GM12878 (cell line): ENCODE measurements at regions not wholly inside any gene's neighbourhood (a gene's known extent, or its start where the extent isn't known, plus 50 kb on each side); places are given as distances from the start of the nearest gene placed in this dataset.
A peak's percentile ranks its signal among the peaks of the same experiment; 100 is the strongest.

Experiments
- ATAC-seq: fragments of 200-7000 bp; cut with Tn5 transposase; 3 replicates; pipeline ENCODE4 v1.9.1; 2020; ENCODE audit warnings: mild to moderate bottlenecking, moderate library complexity
- BruUV-seq: library from RNA; stranded (reverse); fragments of 400-500 nt; replicated peaks from 2 replicates; lab custom pipeline; 2021; lab: Mats Ljungman, UMichigan
- CTCF ChIA-PET: fragments of 300-600 bp; sonication (Branson Sonifier 250); formaldehyde crosslinking; extraction: SDS; loops from one replicate; lab custom pipeline; 2021; ENCODE audit warnings: inconsistent platforms; lab: Yijun Ruan, JAX
- POLR2A ChIA-PET: fragments of 350-600 bp; formaldehyde crosslinking; extraction: SDS; loops from one replicate; lab custom pipeline; 2021; ENCODE audit warnings: inconsistent platforms; lab: Charles Lee
- RAD21 ChIA-PET: fragments of 300-600 bp; sonication (Branson Sonifier 250); formaldehyde crosslinking; loops from one replicate; lab custom pipeline; 2023; ENCODE audit warnings: antibody characterized with exemption; ENCODE audit not compliant: unreplicated experiment; lab: Charles Lee
- SMC1A ChIA-PET: fragments of 300-600 bp; sonication (Branson Sonifier 250); formaldehyde crosslinking; loops from one replicate; lab custom pipeline; 2023; ENCODE audit not compliant: unreplicated experiment, uncharacterized antibody; lab: Charles Lee
- DNase-seq: peaks from one replicate; pipeline ENCODE4 v3.0.0-alpha.2; 2011; ENCODE audit warnings: low read depth, low spot score
- FAIRE-seq: peaks from 3 replicates; lab custom pipeline; 2011; peaks lifted over from hg19 to GRCh38; lab: Jason Lieb, UNC
- H2AFZ ChIP-seq: 2 replicates; pipeline ENCODE4 v1.6.0; 2011; ENCODE audit warnings: low read depth, low read length, control low read depth; ENCODE audit not compliant: control insufficient read depth
- H3K27ac ChIP-seq: 2 replicates; pipeline ENCODE4 v1.5.1; 2011; ENCODE audit warnings: control low read depth; ENCODE audit not compliant: control insufficient read depth, insufficient read depth
- H3K27me3 ChIP-seq, 2 experiments: replicated peaks in 1 of 2; 2 replicates each; pipeline versions ENCODE4 v1.6.0 to v1.6.1; 2011; ENCODE audit warnings: low read length in 1 of 2; ENCODE audit not compliant: control insufficient read depth in 2 of 2, insufficient read depth in 2 of 2
- H3K36me3 ChIP-seq, 2 experiments: 2 replicates each; pipeline ENCODE4 v1.5.1; 2011; ENCODE audit warnings: low read length in 1 of 2; ENCODE audit not compliant: control insufficient read depth in 2 of 2, insufficient read depth in 2 of 2
- H3K4me1 ChIP-seq: 2 replicates; pipeline ENCODE4 v1.6.1; 2011; ENCODE audit warnings: mild to moderate bottlenecking, low read length, moderate library complexity, mixed read lengths; ENCODE audit not compliant: control insufficient read depth, insufficient read depth
- H3K4me2 ChIP-seq: 2 replicates; pipeline ENCODE4 v1.6.0; 2011; ENCODE audit warnings: control low read depth; ENCODE audit not compliant: control insufficient read depth, insufficient read depth
- H3K4me3 ChIP-seq: fragments of 200-600 bp; sonication (generic); 2 replicates; pipeline ENCODE4 v1.5.1; 2016
- H3K79me2 ChIP-seq: 2 replicates; pipeline ENCODE4 v1.6.0; 2011; ENCODE audit warnings: low read length; ENCODE audit not compliant: control insufficient read depth, insufficient read depth
- H3K9ac ChIP-seq: 2 replicates; pipeline ENCODE4 v1.8.0; 2011; ENCODE audit warnings: low read length, control low read depth, mixed read lengths; ENCODE audit not compliant: control insufficient read depth, insufficient read depth
- H3K9me3 ChIP-seq: replicated peaks from 3 replicates; pipeline ENCODE4 v1.5.1; 2011; ENCODE audit warnings: mild to moderate bottlenecking, low read length; ENCODE audit not compliant: control insufficient read depth, insufficient read depth
- H4K20me1 ChIP-seq: 2 replicates; pipeline ENCODE4 v1.6.0; 2011; ENCODE audit not compliant: control insufficient read depth, insufficient read depth
- SMC3 ChIP-seq: IDR thresholded peaks from 2 replicates; pipeline ENCODE4 v1.6.1; 2011; ENCODE audit warnings: low read length, improper control_type of control experiment, borderline replicate concordance
- WGBS: methylation state at CpG from one replicate; pipeline ENCODE4 v1.1.6; 2016; ENCODE audit warnings: low lambda C conversion rate; ENCODE audit not compliant: insufficient replicate concordance, insufficient coverage; ENCODE audit errors: missing lambda C conversion rate; 5-methylcytosine and 5-hydroxymethylcytosine counted together
- in situ Hi-C: fragments of 300-500 bp; cut with MboI; formaldehyde crosslinking; loops from 9 replicates; pipeline ENCODE4 v1.14.3; 2018; ENCODE audit warnings: mixed read lengths
- intact Hi-C: fragments of 100-400 bp; cut with micrococcal nuclease; formaldehyde crosslinking; loops from one replicate; pipeline ENCODE4 v1.14.2; 2022; ENCODE audit not compliant: unreplicated experiment
- TF ChIP-seq, protein P1 (sequence below): fragments of 450-650 bp; IDR thresholded peaks from 2 replicates; pipeline ENCODE4 v1.6.1; 2017; ENCODE audit warnings: mild to moderate bottlenecking, moderate library complexity
- TF ChIP-seq, protein P2 (sequence below), 3 experiments: IDR thresholded peaks in 2 of 3; conservative IDR thresholded peaks in 1 of 3; 2 replicates each; pipeline ENCODE4 v1.5.1; 2011; ENCODE audit warnings: low read depth in 3 of 3, low read length in 3 of 3, mild to moderate bottlenecking in 3 of 3, control low read depth in 2 of 3, moderate library complexity in 2 of 3, inconsistent platforms in 1 of 3, mixed read lengths in 1 of 3; ENCODE audit not compliant: control insufficient read depth in 2 of 3, insufficient read depth in 1 of 3; ENCODE audit errors: extremely low read depth in 1 of 3

DNA sequence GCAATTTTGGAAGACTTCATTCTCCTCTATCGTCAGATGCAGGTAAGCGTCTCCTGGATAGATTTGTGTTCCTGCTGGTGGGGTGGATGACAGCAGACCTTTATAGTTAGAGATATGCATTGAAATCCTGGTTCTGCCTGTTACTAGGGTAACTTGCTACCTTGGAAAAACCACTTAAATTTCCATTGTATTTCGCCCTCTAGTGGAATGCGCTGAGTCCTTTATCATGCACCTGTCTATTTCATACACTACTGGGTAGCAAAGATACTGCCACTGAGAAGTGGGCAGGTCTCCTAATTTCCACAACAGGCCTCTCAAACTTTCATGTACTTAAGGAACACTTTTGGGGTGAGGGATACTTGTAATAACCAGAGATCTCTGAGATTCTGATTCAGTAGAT lies 209.5 kb upstream of the SUCLG2 start:
- Histone ChIP-seq H3K27ac (no peak overlapping the region), H4K20me1 (no peaks in the 10 kb centered on the region), H3K9ac (no peak overlapping the region), H3K79me2 (no peaks in the 10 kb centered on the region), H3K4me2 (no peak overlapping the region), H3K4me1 (no peaks in the 10 kb centered on the region), H2AFZ (no peak overlapping the region), H3K27me3 (no peaks in the 10 kb centered on the region), H3K36me3 (no peaks in the 10 kb centered on the region), H3K4me3 (no peak overlapping the region), H3K9me3 (no peaks in the 10 kb centered on the region)
- peak; percentile 38; the same call in 1 of the 3 replicates for ATAC-seq
- POLR2A ChIA-PET = no interaction called here
- in situ Hi-C loops (no loop called here), intact Hi-C loops (no loop called here)
- SMC1A ChIA-PET = no interaction called here
- DNase-seq = no peak
- BruUV-seq = no TSS peak
- no peak for FAIRE-seq
- CTCF ChIA-PET = no interaction called here
- RAD21 ChIA-PET = no interaction called here
- whole genome bisulfite sequencing = 51% methylated on average over 4 of the region's 4 CpGs
- peak; percentile 17; the same call in 1 of the 2 replicates for TF ChIP-seq SMC3
- TF ChIP-seq, protein P1, sequence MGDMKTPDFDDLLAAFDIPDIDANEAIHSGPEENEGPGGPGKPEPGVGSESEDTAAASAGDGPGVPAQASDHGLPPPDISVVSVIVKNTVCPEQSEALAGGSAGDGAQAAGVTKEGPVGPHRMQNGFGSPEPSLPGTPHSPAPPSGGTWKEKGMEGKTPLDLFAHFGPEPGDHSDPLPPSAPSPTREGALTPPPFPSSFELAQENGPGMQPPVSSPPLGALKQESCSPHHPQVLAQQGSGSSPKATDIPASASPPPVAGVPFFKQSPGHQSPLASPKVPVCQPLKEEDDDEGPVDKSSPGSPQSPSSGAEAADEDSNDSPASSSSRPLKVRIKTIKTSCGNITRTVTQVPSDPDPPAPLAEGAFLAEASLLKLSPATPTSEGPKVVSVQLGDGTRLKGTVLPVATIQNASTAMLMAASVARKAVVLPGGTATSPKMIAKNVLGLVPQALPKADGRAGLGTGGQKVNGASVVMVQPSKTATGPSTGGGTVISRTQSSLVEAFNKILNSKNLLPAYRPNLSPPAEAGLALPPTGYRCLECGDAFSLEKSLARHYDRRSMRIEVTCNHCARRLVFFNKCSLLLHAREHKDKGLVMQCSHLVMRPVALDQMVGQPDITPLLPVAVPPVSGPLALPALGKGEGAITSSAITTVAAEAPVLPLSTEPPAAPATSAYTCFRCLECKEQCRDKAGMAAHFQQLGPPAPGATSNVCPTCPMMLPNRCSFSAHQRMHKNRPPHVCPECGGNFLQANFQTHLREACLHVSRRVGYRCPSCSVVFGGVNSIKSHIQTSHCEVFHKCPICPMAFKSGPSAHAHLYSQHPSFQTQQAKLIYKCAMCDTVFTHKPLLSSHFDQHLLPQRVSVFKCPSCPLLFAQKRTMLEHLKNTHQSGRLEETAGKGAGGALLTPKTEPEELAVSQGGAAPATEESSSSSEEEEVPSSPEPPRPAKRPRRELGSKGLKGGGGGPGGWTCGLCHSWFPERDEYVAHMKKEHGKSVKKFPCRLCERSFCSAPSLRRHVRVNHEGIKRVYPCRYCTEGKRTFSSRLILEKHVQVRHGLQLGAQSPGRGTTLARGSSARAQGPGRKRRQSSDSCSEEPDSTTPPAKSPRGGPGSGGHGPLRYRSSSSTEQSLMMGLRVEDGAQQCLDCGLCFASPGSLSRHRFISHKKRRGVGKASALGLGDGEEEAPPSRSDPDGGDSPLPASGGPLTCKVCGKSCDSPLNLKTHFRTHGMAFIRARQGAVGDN = no peak
- TF ChIP-seq, protein P2, sequence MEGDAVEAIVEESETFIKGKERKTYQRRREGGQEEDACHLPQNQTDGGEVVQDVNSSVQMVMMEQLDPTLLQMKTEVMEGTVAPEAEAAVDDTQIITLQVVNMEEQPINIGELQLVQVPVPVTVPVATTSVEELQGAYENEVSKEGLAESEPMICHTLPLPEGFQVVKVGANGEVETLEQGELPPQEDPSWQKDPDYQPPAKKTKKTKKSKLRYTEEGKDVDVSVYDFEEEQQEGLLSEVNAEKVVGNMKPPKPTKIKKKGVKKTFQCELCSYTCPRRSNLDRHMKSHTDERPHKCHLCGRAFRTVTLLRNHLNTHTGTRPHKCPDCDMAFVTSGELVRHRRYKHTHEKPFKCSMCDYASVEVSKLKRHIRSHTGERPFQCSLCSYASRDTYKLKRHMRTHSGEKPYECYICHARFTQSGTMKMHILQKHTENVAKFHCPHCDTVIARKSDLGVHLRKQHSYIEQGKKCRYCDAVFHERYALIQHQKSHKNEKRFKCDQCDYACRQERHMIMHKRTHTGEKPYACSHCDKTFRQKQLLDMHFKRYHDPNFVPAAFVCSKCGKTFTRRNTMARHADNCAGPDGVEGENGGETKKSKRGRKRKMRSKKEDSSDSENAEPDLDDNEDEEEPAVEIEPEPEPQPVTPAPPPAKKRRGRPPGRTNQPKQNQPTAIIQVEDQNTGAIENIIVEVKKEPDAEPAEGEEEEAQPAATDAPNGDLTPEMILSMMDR (IDR thresholded peaks at IDR 0.05 in 2 of 3, conservative IDR thresholded peaks at IDR 0.05 in 1 of 3; ENCODE audit: control insufficient read depth in 2 of 3, extremely low read depth in 1 of 3, insufficient read depth in 1 of 3, low read depth in 3 of 3, low read length in 3 of 3) = peak in 2 of 3 experiments; percentile 14 to 16; a peak in 2 of 6 replicates
